OCI-LY3 (cell line): ENCODE measurements at regions not wholly inside any gene's neighbourhood (a gene's known extent, or its start where the extent isn't known, plus 50 kb on each side); places are given as distances from the start of the nearest gene placed in this dataset.

Experiments
- CTCF ChIP-seq: fragments of 200-600, 300-600 bp; sonication (generic); IDR thresholded peaks from 2 replicates; pipeline ENCODE4 v1.5.1; 2014; ENCODE audit warnings: antibody characterized with exemption, low read length, low read depth
- EZH2phosphoT487 ChIP-seq: fragments of 200-600 bp; shearing (Covaris generic); IDR thresholded peaks from 2 replicates; pipeline ENCODE4 v1.6.1; 2018; ENCODE audit warnings: antibody characterized with exemption, mixed run types, low read depth

- TF ChIP-seq CTCF, result no peak
- no peak for TF ChIP-seq EZH2phosphoT487
Observed at GRCh38 chr16:60681043-60681442, 1355.2 kb downstream of the CDH8 start.
